K562 (cell line): ENCODE measurements at regions not wholly inside any gene's neighbourhood (a gene's known extent, or its start where the extent isn't known, plus 50 kb on each side); places are given as distances from the start of the nearest gene placed in this dataset.

Experiments
- ATAC-seq: fragments of 200-7000 bp; cut with Tn5 transposase; 3 replicates; pipeline ENCODE4 v1.9.1; 2020; ENCODE audit warnings: moderate library complexity
- BruUV-seq: library from RNA; stranded (reverse); fragments of 400-500 nt; replicated peaks from 2 replicates; lab custom pipeline; 2021; lab: Mats Ljungman, UMichigan
- CTCF ChIA-PET: fragments of 300-600 bp; formaldehyde crosslinking; extraction: SDS; loops from one replicate; lab custom pipeline; 2021; ENCODE audit warnings: low intra/inter-chr PET ratio; lab: Yijun Ruan, JAX
- POLR2A ChIA-PET: fragments of 300-600, 350-650 bp; sonication (Branson Sonifier 250); formaldehyde crosslinking; extraction: SDS; loops from one replicate; lab custom pipeline; 2021; ENCODE audit warnings: antibody characterized with exemption, inconsistent platforms; lab: Yijun Ruan, JAX
- DNase-seq, 4 experiments: peaks; one replicate each; pipeline versions ENCODE4 v3.0.0 to v3.0.0-alpha.2; 2011 to 2018; ENCODE audit warnings: low spot score in 3 of 4, mixed read lengths in 3 of 4; ENCODE audit errors: extremely low read depth in 1 of 4
- FAIRE-seq: peaks from 2 replicates; lab custom pipeline; 2011; peaks lifted over from hg19 to GRCh38; lab: Jason Lieb, UNC
- H2AFZ ChIP-seq: 2 replicates; pipeline ENCODE4 v1.6.0; 2011; ENCODE audit warnings: low read depth, low read length, control low read depth, inconsistent platforms
- H3K27ac ChIP-seq: fragments of 200-600 bp; 3 replicates; pipeline ENCODE4 v1.8.0; 2011; ENCODE audit warnings: low read depth, mild to moderate bottlenecking, control low read depth, inconsistent platforms, low read length, moderate library complexity, mixed read lengths; ENCODE audit errors: extremely low read depth
- H3K27me3 ChIP-seq, 2 experiments: fragments of 300-600 bp in 1 of 2; 2 replicates in 1 of 2; 3 replicates in 1 of 2; pipeline versions ENCODE4 v1.6.0 to v1.8.0; 2011; ENCODE audit warnings: inconsistent platforms in 2 of 2, low read length in 2 of 2, mild to moderate bottlenecking in 1 of 2, mixed read lengths in 1 of 2, moderate library complexity in 1 of 2; ENCODE audit not compliant: control insufficient read depth in 2 of 2, insufficient read depth in 2 of 2
- H3K36me3 ChIP-seq: fragments of 300-600 bp; 3 replicates; pipeline ENCODE4 v1.8.0; 2011; ENCODE audit warnings: mild to moderate bottlenecking, low read length, inconsistent platforms; ENCODE audit not compliant: control insufficient read depth, insufficient read depth
- H3K4me1 ChIP-seq, 2 experiments: fragments of 200-600 bp in 1 of 2; replicated peaks in 1 of 2; 2 replicates in 1 of 2; 3 replicates in 1 of 2; pipeline versions ENCODE4 v1.5.1 to v1.8.0; 2011; ENCODE audit warnings: inconsistent platforms in 2 of 2, low read length in 2 of 2, mild to moderate bottlenecking in 1 of 2, mixed read lengths in 1 of 2, moderate library complexity in 1 of 2; ENCODE audit not compliant: control insufficient read depth in 2 of 2, insufficient read depth in 2 of 2
- H3K4me2 ChIP-seq: 2 replicates; pipeline ENCODE4 v1.6.1; 2011; ENCODE audit warnings: low read length, control low read depth, inconsistent platforms, mixed read lengths; ENCODE audit not compliant: insufficient read depth
- H3K4me3 ChIP-seq: fragments of 200-600 bp; sonication (generic), shearing (Covaris generic); 2 replicates; pipeline ENCODE4 v1.5.1; 2016; ENCODE audit warnings: control low read depth, inconsistent platforms
- H3K79me2 ChIP-seq: fragments of 200-600 bp; 3 replicates; pipeline ENCODE4 v1.8.0; 2011; ENCODE audit warnings: low read length, inconsistent platforms; ENCODE audit not compliant: control insufficient read depth, insufficient read depth
- H3K9ac ChIP-seq, 2 experiments: 2 replicates each; pipeline versions ENCODE4 v1.6.0 to v1.6.1; 2011; ENCODE audit warnings: low read depth in 2 of 2, low read length in 2 of 2, control low read depth in 1 of 2, inconsistent platforms in 1 of 2, mild to moderate bottlenecking in 1 of 2, mixed read lengths in 1 of 2; ENCODE audit not compliant: insufficient read depth in 1 of 2
- H3K9me1 ChIP-seq: one replicate; pipeline ENCODE4 v1.6.0; 2011; ENCODE audit warnings: inconsistent platforms, mild to moderate bottlenecking, low read length, moderate library complexity; ENCODE audit not compliant: control insufficient read depth, insufficient read depth
- H3K9me3 ChIP-seq: replicated peaks from 2 replicates; pipeline ENCODE4 v1.5.1; 2011; ENCODE audit warnings: low read depth, low read length, inconsistent platforms; ENCODE audit not compliant: control insufficient read depth, insufficient read depth
- H4K20me1 ChIP-seq: replicated peaks from 2 replicates; pipeline ENCODE4 v1.6.1; 2011; ENCODE audit warnings: low read length, inconsistent platforms, mixed read lengths; ENCODE audit not compliant: control insufficient read depth, insufficient read depth
- HDAC1 ChIP-seq, 2 experiments: fragments of 450-650 bp; IDR thresholded peaks; 2 replicates each; pipeline ENCODE4 v1.6.1; 2016 to 2017; ENCODE audit warnings: inconsistent platforms in 1 of 2, mild to moderate bottlenecking in 1 of 2, moderate library complexity in 1 of 2
- SNIP1 ChIP-seq: fragments of 450-650 bp; IDR thresholded peaks from 2 replicates; pipeline ENCODE4 v1.7.1; 2017; ENCODE audit warnings: low read depth, mild to moderate bottlenecking
- ZNF695 ChIP-seq: fragments of 450-650 bp; formaldehyde crosslinking; IDR thresholded peaks from 2 replicates; pipeline ENCODE4 v1.4.0; 2020; ENCODE audit warnings: mild to moderate bottlenecking, moderate library complexity
- WGBS: fragments of 100-300 bp; shearing (Covaris generic); methylation state at CpG from one replicate; pipeline ENCODE4 v1.1.6; 2016; ENCODE audit warnings: low coverage, mixed read lengths; ENCODE audit not compliant: insufficient coverage; ENCODE audit errors: missing lambda C conversion rate; 5-methylcytosine and 5-hydroxymethylcytosine counted together
- in situ Hi-C: fragments of 300-500 bp; cut with MboI; formaldehyde crosslinking; loops from 4 replicates; pipeline ENCODE4 v1.15.0; 2018; ENCODE audit warnings: inconsistent platforms, mixed read lengths
- intact Hi-C: fragments of 100-400 bp; cut with micrococcal nuclease; formaldehyde crosslinking; loops from 2 replicates; pipeline ENCODE4 v1.14.2; 2022
- TF ChIP-seq, protein P1 (sequence below): fragments of 450-650 bp; IDR thresholded peaks from 2 replicates; pipeline ENCODE4 v1.6.1; 2016; ENCODE audit warnings: borderline replicate concordance
- TF ChIP-seq, protein P2 (sequence below): fragments of 450-650 bp; IDR thresholded peaks from 2 replicates; pipeline ENCODE4 v1.6.1; 2014; ENCODE audit warnings: low read depth, mild to moderate bottlenecking, moderate library complexity, borderline replicate concordance
- TF ChIP-seq, protein P3 (sequence below): fragments of 450-650 bp; IDR thresholded peaks from 2 replicates; pipeline ENCODE4 v1.6.1; 2016; ENCODE audit warnings: mild to moderate bottlenecking, moderate library complexity

DNA sequence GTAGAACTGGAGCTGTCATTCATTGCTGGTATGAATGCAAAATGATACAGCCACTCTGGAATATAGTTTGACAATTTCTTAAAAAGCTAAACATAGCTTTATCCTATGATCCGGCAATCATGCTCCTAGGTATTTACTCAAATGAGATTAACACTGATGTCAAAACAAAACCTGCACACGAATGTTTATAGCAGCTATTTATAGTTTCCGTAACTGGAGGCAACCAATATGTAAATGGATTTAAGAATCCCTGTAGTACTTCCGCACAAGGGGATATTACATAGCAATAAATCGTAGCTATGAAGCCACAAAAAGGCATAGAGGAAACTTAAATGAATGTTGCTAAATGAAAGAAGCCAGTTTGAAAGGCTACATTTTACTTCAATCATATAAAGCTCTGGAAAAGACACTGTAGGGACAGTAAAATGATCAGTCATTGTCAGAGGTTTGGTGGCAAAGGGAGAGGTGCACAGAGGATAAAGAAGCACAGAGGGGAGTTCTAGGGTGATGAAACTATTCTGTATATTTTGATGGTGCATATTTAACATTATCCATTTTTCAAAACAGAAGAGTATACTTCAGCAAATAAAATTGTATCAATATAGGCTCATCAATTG is 1893.0 kb upstream of the PCDH20 start (continued):
- TF ChIP-seq, protein P1, sequence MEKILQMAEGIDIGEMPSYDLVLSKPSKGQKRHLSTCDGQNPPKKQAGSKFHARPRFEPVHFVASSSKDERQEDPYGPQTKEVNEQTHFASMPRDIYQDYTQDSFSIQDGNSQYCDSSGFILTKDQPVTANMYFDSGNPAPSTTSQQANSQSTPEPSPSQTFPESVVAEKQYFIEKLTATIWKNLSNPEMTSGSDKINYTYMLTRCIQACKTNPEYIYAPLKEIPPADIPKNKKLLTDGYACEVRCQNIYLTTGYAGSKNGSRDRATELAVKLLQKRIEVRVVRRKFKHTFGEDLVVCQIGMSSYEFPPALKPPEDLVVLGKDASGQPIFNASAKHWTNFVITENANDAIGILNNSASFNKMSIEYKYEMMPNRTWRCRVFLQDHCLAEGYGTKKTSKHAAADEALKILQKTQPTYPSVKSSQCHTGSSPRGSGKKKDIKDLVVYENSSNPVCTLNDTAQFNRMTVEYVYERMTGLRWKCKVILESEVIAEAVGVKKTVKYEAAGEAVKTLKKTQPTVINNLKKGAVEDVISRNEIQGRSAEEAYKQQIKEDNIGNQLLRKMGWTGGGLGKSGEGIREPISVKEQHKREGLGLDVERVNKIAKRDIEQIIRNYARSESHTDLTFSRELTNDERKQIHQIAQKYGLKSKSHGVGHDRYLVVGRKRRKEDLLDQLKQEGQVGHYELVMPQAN, result no peak
- TF ChIP-seq, protein P2, sequence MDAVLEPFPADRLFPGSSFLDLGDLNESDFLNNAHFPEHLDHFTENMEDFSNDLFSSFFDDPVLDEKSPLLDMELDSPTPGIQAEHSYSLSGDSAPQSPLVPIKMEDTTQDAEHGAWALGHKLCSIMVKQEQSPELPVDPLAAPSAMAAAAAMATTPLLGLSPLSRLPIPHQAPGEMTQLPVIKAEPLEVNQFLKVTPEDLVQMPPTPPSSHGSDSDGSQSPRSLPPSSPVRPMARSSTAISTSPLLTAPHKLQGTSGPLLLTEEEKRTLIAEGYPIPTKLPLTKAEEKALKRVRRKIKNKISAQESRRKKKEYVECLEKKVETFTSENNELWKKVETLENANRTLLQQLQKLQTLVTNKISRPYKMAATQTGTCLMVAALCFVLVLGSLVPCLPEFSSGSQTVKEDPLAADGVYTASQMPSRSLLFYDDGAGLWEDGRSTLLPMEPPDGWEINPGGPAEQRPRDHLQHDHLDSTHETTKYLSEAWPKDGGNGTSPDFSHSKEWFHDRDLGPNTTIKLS, result no peak
- no peak for TF ChIP-seq HDAC1 (IDR thresholded peaks at IDR 0.05)

DNA sequence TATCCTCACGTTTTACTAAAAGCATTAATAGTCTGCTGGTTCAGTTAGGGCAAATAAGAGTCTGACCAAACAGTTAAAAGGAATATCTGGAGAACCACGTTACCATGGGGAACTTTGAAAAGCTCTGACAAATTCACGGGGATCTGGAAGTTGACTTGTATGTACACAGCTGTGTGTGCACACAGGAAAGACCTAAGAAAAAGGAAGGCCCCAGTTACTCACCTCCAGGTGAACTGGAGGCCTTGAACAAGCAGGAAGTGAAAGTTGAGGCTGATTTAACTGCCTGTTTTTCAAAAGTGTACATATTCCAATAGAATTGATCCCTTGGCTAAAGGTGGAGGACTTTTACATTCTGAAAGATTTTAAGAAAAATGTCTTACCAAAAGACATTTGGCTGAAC is 1891.6 kb upstream of the PCDH20 start:
- FAIRE-seq (no peak), ATAC-seq (no peak)
- POLR2A ChIA-PET, result no interaction called here
- TF ChIP-seq, protein P3, sequence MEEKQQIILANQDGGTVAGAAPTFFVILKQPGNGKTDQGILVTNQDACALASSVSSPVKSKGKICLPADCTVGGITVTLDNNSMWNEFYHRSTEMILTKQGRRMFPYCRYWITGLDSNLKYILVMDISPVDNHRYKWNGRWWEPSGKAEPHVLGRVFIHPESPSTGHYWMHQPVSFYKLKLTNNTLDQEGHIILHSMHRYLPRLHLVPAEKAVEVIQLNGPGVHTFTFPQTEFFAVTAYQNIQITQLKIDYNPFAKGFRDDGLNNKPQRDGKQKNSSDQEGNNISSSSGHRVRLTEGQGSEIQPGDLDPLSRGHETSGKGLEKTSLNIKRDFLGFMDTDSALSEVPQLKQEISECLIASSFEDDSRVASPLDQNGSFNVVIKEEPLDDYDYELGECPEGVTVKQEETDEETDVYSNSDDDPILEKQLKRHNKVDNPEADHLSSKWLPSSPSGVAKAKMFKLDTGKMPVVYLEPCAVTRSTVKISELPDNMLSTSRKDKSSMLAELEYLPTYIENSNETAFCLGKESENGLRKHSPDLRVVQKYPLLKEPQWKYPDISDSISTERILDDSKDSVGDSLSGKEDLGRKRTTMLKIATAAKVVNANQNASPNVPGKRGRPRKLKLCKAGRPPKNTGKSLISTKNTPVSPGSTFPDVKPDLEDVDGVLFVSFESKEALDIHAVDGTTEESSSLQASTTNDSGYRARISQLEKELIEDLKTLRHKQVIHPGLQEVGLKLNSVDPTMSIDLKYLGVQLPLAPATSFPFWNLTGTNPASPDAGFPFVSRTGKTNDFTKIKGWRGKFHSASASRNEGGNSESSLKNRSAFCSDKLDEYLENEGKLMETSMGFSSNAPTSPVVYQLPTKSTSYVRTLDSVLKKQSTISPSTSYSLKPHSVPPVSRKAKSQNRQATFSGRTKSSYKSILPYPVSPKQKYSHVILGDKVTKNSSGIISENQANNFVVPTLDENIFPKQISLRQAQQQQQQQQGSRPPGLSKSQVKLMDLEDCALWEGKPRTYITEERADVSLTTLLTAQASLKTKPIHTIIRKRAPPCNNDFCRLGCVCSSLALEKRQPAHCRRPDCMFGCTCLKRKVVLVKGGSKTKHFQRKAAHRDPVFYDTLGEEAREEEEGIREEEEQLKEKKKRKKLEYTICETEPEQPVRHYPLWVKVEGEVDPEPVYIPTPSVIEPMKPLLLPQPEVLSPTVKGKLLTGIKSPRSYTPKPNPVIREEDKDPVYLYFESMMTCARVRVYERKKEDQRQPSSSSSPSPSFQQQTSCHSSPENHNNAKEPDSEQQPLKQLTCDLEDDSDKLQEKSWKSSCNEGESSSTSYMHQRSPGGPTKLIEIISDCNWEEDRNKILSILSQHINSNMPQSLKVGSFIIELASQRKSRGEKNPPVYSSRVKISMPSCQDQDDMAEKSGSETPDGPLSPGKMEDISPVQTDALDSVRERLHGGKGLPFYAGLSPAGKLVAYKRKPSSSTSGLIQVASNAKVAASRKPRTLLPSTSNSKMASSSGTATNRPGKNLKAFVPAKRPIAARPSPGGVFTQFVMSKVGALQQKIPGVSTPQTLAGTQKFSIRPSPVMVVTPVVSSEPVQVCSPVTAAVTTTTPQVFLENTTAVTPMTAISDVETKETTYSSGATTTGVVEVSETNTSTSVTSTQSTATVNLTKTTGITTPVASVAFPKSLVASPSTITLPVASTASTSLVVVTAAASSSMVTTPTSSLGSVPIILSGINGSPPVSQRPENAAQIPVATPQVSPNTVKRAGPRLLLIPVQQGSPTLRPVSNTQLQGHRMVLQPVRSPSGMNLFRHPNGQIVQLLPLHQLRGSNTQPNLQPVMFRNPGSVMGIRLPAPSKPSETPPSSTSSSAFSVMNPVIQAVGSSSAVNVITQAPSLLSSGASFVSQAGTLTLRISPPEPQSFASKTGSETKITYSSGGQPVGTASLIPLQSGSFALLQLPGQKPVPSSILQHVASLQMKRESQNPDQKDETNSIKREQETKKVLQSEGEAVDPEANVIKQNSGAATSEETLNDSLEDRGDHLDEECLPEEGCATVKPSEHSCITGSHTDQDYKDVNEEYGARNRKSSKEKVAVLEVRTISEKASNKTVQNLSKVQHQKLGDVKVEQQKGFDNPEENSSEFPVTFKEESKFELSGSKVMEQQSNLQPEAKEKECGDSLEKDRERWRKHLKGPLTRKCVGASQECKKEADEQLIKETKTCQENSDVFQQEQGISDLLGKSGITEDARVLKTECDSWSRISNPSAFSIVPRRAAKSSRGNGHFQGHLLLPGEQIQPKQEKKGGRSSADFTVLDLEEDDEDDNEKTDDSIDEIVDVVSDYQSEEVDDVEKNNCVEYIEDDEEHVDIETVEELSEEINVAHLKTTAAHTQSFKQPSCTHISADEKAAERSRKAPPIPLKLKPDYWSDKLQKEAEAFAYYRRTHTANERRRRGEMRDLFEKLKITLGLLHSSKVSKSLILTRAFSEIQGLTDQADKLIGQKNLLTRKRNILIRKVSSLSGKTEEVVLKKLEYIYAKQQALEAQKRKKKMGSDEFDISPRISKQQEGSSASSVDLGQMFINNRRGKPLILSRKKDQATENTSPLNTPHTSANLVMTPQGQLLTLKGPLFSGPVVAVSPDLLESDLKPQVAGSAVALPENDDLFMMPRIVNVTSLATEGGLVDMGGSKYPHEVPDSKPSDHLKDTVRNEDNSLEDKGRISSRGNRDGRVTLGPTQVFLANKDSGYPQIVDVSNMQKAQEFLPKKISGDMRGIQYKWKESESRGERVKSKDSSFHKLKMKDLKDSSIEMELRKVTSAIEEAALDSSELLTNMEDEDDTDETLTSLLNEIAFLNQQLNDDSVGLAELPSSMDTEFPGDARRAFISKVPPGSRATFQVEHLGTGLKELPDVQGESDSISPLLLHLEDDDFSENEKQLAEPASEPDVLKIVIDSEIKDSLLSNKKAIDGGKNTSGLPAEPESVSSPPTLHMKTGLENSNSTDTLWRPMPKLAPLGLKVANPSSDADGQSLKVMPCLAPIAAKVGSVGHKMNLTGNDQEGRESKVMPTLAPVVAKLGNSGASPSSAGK, result no peak
- TF ChIP-seq SNIP1, result no peak
- TF ChIP-seq ZNF695 (CRISPR knock-in tag), result no peak

More for the DNA sequence above, 1891.6 kb upstream of the PCDH20 start:
- Histone ChIP-seq H3K9ac (no peak overlapping the region), H3K9me3 (no peaks in the 10 kb centered on the region), H3K4me2 (no peak overlapping the region), H2AFZ (no peak overlapping the region), H4K20me1 (no peaks in the 10 kb centered on the region), H3K36me3 (no peaks in the 10 kb centered on the region), H3K4me3 (no peak overlapping the region), H3K4me1 (no peaks in the 10 kb centered on the region), H3K9me1 (no peaks in the 10 kb centered on the region), H3K27me3 (no peaks in the 10 kb centered on the region), H3K27ac (no peak overlapping the region), H3K79me2 (no peaks in the 10 kb centered on the region)
- DNase-seq, result no peak
- intact Hi-C loops, result no loop called here
- WGBS, result 0% methylated on average over 3 of the region's 3 CpGs
- in situ Hi-C loops, result no loop called here
- BruUV-seq, result no TSS peak
- CTCF ChIA-PET, result no interaction called here
